Loucy (cell line): ENCODE measurements at regions not wholly inside any gene's neighbourhood (a gene's known extent, or its start where the extent isn't known, plus 50 kb on each side); places are given as distances from the start of the nearest gene placed in this dataset.

Source experiments
- H2AFZ ChIP-seq: fragments of 200-600 bp; sonication (generic); 2 replicates; pipeline ENCODE4 v1.6.0; 2016; ENCODE audit warnings: antibody characterized with exemption, mild to moderate bottlenecking, low read length, moderate library complexity
- H3F3A ChIP-seq: fragments of 200-600 bp; 2 replicates; pipeline ENCODE4 v1.6.0; 2016; ENCODE audit warnings: antibody characterized with exemption, low read depth, mild to moderate bottlenecking
- H3K27me3 ChIP-seq: fragments of 200-600 bp; sonication (generic); 2 replicates; pipeline ENCODE4 v1.6.1; 2014; ENCODE audit warnings: low read length, mild to moderate bottlenecking; ENCODE audit not compliant: insufficient read depth, poor library complexity, severe bottlenecking
- H3K36me3 ChIP-seq: fragments of 200-600 bp; sonication (generic); 2 replicates; pipeline ENCODE4 v1.6.1; 2016; ENCODE audit warnings: low read length; ENCODE audit not compliant: insufficient read depth
- H3K4me1 ChIP-seq: fragments of 200-600 bp; sonication (generic); 2 replicates; pipeline ENCODE4 v1.5.1; 2014; ENCODE audit warnings: low read length, mild to moderate bottlenecking; ENCODE audit not compliant: insufficient read depth, poor library complexity, severe bottlenecking
- H3K4me2 ChIP-seq: fragments of 200-600 bp; sonication (generic); 2 replicates; pipeline ENCODE4 v1.6.0; 2014; ENCODE audit warnings: antibody characterized with exemption, low read length, low read depth, mild to moderate bottlenecking; ENCODE audit not compliant: poor library complexity, severe bottlenecking
- H3K4me3 ChIP-seq: fragments of 200-600 bp; sonication (generic); 2 replicates; pipeline ENCODE4 v1.5.1; 2014; ENCODE audit warnings: low read length, mild to moderate bottlenecking, mixed read lengths; ENCODE audit not compliant: poor library complexity, severe bottlenecking
- H3K79me2 ChIP-seq: fragments of 200-600 bp; sonication (generic); 2 replicates; pipeline ENCODE4 v1.6.1; 2014; ENCODE audit warnings: low read length; ENCODE audit not compliant: insufficient read depth
- H3K9ac ChIP-seq: fragments of 200-600 bp; sonication (generic); 2 replicates; pipeline ENCODE4 v1.6.0; 2014; ENCODE audit warnings: mild to moderate bottlenecking, low read depth, low read length, moderate library complexity; ENCODE audit not compliant: poor library complexity, severe bottlenecking
- H3K9me2 ChIP-seq: fragments of 200-600 bp; sonication (generic); replicated peaks from 2 replicates; pipeline ENCODE4 v1.6.1; 2016; ENCODE audit warnings: low read depth, low read length, mixed read lengths
- H3K9me3 ChIP-seq: fragments of 200-600 bp; sonication (generic); 2 replicates; pipeline ENCODE4 v1.6.1; 2014; ENCODE audit warnings: mild to moderate bottlenecking, antibody characterized with exemption, low read length, low read depth; ENCODE audit not compliant: insufficient read depth
- H4K20me1 ChIP-seq: fragments of 200-600 bp; sonication (generic); 2 replicates; pipeline ENCODE4 v1.6.0; 2014; ENCODE audit warnings: antibody characterized with exemption, low read length, mild to moderate bottlenecking; ENCODE audit not compliant: insufficient read depth, poor library complexity, severe bottlenecking
- CTCF ChIP-seq: fragments of 200-600 bp; sonication (generic); conservative IDR thresholded peaks from 2 replicates; pipeline ENCODE4 v1.5.1; 2014; ENCODE audit warnings: mild to moderate bottlenecking, antibody characterized with exemption, low read length
- EZH2phosphoT487 ChIP-seq: fragments of 200-600 bp; IDR thresholded peaks from 2 replicates; pipeline ENCODE4 v1.6.1; 2018; ENCODE audit warnings: antibody characterized with exemption, mild to moderate bottlenecking, moderate library complexity, borderline replicate concordance

GRCh38 chr13:68984688-68985319, 1122.8 kb upstream of the ATXN8OS start:
- no peak overlapping the region for H3K9ac ChIP-seq
- H2AFZ ChIP-seq: no peak overlapping the region
- no peaks in the 10 kb centered on the region for H3F3A ChIP-seq
- no peaks in the 10 kb centered on the region for H4K20me1 ChIP-seq
- H3K36me3 ChIP-seq: no peaks in the 10 kb centered on the region
- no peaks in the 10 kb centered on the region for H3K9me3 ChIP-seq
- H3K27me3 ChIP-seq: no peaks in the 10 kb centered on the region
- no peak overlapping the region for H3K4me2 ChIP-seq
- H3K4me3 ChIP-seq: no peak overlapping the region
- no peaks in the 10 kb centered on the region for H3K79me2 ChIP-seq
- no peaks in the 10 kb centered on the region for H3K9me2 ChIP-seq
- H3K4me1 ChIP-seq: no peaks in the 10 kb centered on the region
- TF ChIP-seq CTCF: no peak

GRCh38 chr13:68982961-68983619, 1124.5 kb upstream of the ATXN8OS start:
- no peaks in the 10 kb centered on the region for H3F3A ChIP-seq
- H3K9me3 ChIP-seq: no peaks in the 10 kb centered on the region
- no peaks in the 10 kb centered on the region for H3K9me2 ChIP-seq
- H3K4me1 ChIP-seq: no peaks in the 10 kb centered on the region
- H2AFZ ChIP-seq: no peak overlapping the region
- H3K27me3 ChIP-seq: no peaks in the 10 kb centered on the region
- H3K79me2 ChIP-seq: no peaks in the 10 kb centered on the region
- H3K9ac ChIP-seq: no peak overlapping the region
- H3K4me3 ChIP-seq: no peak overlapping the region
- H3K4me2 ChIP-seq: no peak overlapping the region
- H4K20me1 ChIP-seq: no peaks in the 10 kb centered on the region
- no peaks in the 10 kb centered on the region for H3K36me3 ChIP-seq
- TF ChIP-seq EZH2phosphoT487: no peak
- TF ChIP-seq CTCF: no peak

- Histone ChIP-seq H3K9me3 (no peaks in the 10 kb centered on the region), H3K9me2 (no peaks in the 10 kb centered on the region), H4K20me1 (no peaks in the 10 kb centered on the region), H3K27me3 (no peaks in the 10 kb centered on the region), H3K4me1 (no peaks in the 10 kb centered on the region), H3K79me2 (no peaks in the 10 kb centered on the region), H3K4me3 (no peak overlapping the region), H3K36me3 (no peaks in the 10 kb centered on the region), H2AFZ (no peak overlapping the region), H3F3A (no peaks in the 10 kb centered on the region), H3K9ac (no peak overlapping the region), H3K4me2 (no peak overlapping the region)
- no peak for TF ChIP-seq EZH2phosphoT487
- no peak for TF ChIP-seq CTCF
Measured at GRCh38 chr13:68976287-68976686, 1131.3 kb upstream of the ATXN8OS start.
